ENCODE measurements at regions not wholly inside any gene's neighbourhood (a gene's known extent, or its start where the extent isn't known, plus 50 kb on each side); places are given as distances from the start of the nearest gene placed in this dataset.

- TF ChIP-seq DMBX1 (CRISPR knock-in tag; IDR thresholded peaks at IDR 0.05; ENCODE audit: borderline replicate concordance) (no peak), NEUROD1 (IDR thresholded peaks at IDR 0.05; ENCODE audit: borderline replicate concordance, low read depth, low read length, partially characterized antibody) (no peak), SRSF3 (IDR thresholded peaks at IDR 0.05; ENCODE audit: insufficient read depth, low read length) (no peak), SNIP1 (IDR thresholded peaks at IDR 0.05; ENCODE audit: low read depth) (no peak), NRF1 (conservative IDR thresholded peaks at IDR 0.05 in 1 of 2, IDR thresholded peaks at IDR 0.05 in 1 of 2) (no peak)
Observed at GRCh38 chr18:65265761-65266160, 485.1 kb upstream of the CDH7 start (continued).

- Histone ChIP-seq H3K4me2 (ENCODE audit: insufficient read depth, low read length) (no peak overlapping the region), H3K27ac (ENCODE audit: extremely low read depth, low read depth, low read length) (no peak overlapping the region), H3K4me1 (replicated peaks in 1 of 2; ENCODE audit: control insufficient read depth in 2 of 2, insufficient read depth in 2 of 2, low read length in 2 of 2) (no peaks in the 10 kb centered on the region), H3K27me3 (ENCODE audit: control insufficient read depth in 2 of 2, insufficient read depth in 2 of 2, low read length in 2 of 2) (no peaks in the 10 kb centered on the region), H3K9me3 (replicated peaks; ENCODE audit: control insufficient read depth, insufficient read depth, low read depth, low read length) (no peaks in the 10 kb centered on the region), H3K9ac (ENCODE audit: insufficient read depth in 1 of 2, low read depth in 2 of 2, low read length in 2 of 2) (no peak overlapping the region), H3K36me3 (ENCODE audit: control insufficient read depth, insufficient read depth, low read length) (no peaks in the 10 kb centered on the region), H4K20me1 (replicated peaks; ENCODE audit: control insufficient read depth, insufficient read depth, low read length) (no peaks in the 10 kb centered on the region), H3K79me2 (ENCODE audit: control insufficient read depth, insufficient read depth, low read length) (no peaks in the 10 kb centered on the region), H3K9me1 (ENCODE audit: control insufficient read depth, insufficient read depth, low read length) (no peaks in the 10 kb centered on the region), H3K4me3 (no peak overlapping the region), H2AFZ (ENCODE audit: low read depth, low read length) (no peak overlapping the region)
- no peak for FAIRE-seq
- 0% methylated on average over 2 of the region's 2 CpGs for WGBS (ENCODE audit: insufficient coverage, low coverage, missing lambda C conversion rate)
- no peak for ATAC-seq
- intact Hi-C loops (cut with micrococcal nuclease) (no loop called here), in situ Hi-C loops (cut with MboI) (no loop called here)
- DNase-seq (ENCODE audit: extremely low read depth in 1 of 4, low spot score in 3 of 4) = no peak
- ChIA-PET CTCF (ENCODE audit: low intra/inter-chr PET ratio) (no interaction called here), POLR2A (no interaction called here)
- no TSS peak for BruUV-seq (replicated peaks)
- TF ChIP-seq TRIM25 (IDR thresholded peaks at IDR 0.05; ENCODE audit: borderline replicate concordance) (no peak), KAT2B (IDR thresholded peaks at IDR 0.05; ENCODE audit: low read depth, low read length) (no peak), LCOR (CRISPR knock-in tag; IDR thresholded peaks at IDR 0.05) (no peak), MBD2 (IDR thresholded peaks at IDR 0.05; ENCODE audit: borderline replicate concordance, low read depth) (no peak), ZHX1 (conservative IDR thresholded peaks at IDR 0.05; ENCODE audit: low read length) (no peak), MCM7 (IDR thresholded peaks at IDR 0.05) (no peak), CBX5 (IDR thresholded peaks at IDR 0.05; ENCODE audit: borderline replicate concordance, low read depth) (no peak), ZNF449 (CRISPR knock-in tag; IDR thresholded peaks at IDR 0.05) (no peak), KLF16 (IDR thresholded peaks at IDR 0.05) (no peak), ZNF384 (IDR thresholded peaks at IDR 0.05; ENCODE audit: low read depth, low read length) (no peak), ZFPM2 (CRISPR knock-in tag; IDR thresholded peaks at IDR 0.05) (no peak)
Observed at GRCh38 chr18:65260030-65260429, 490.8 kb upstream of the CDH7 start.

All from K562 (cell line).